Right lobe of liver (tissue), 4 donors: ENCODE measurements at regions not wholly inside any gene's neighbourhood (a gene's known extent, or its start where the extent isn't known, plus 50 kb on each side); places are given as distances from the start of the nearest gene placed in this dataset.

Experiments
- POLR2A ChIP-seq: fragments of 450-650 bp; IDR thresholded peaks from one replicate; pipeline ENCODE4 v1.6.1; 2017; ENCODE audit warnings: antibody characterized with exemption, mild to moderate bottlenecking
- TF ChIP-seq, protein P1 (sequence below), 4 donors: fragments of 200-600 bp in 3 of 4; fragments of 450-650 bp in 1 of 4; IDR thresholded peaks; one replicate each; pipeline versions ENCODE4 v1.5.1 to v1.8.0; 2016 to 2022; ENCODE audit warnings: antibody characterized with exemption in 4 of 4, mild to moderate bottlenecking in 2 of 4
- donor health status: DM: no; HTN: no; CAD: no.
- donor health status: DM: no; HTN: no; CAD: no.
- donor health status: DM: no; HTN: yes; CAD: no.

DNA sequence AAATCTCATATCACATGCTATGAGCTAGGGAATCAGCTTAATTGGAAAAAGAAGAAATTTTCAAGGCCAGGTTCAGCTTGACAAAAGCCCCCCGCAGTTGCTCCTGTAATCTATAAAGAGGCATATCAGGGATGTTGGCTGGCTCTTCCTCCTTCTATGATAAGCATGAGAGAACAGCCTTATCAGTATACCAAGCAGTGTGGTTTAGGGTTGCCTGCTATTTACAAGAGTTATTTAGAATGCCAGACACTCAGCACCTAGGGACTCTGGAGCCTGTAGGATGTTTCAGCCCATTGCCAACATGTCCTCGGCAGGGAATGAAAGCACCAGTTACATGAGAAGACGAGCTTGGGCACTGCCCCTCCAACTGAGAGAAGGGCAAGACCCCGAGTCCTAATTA is 89.5 kb upstream of the TMPO start:
- TF ChIP-seq, protein P1, sequence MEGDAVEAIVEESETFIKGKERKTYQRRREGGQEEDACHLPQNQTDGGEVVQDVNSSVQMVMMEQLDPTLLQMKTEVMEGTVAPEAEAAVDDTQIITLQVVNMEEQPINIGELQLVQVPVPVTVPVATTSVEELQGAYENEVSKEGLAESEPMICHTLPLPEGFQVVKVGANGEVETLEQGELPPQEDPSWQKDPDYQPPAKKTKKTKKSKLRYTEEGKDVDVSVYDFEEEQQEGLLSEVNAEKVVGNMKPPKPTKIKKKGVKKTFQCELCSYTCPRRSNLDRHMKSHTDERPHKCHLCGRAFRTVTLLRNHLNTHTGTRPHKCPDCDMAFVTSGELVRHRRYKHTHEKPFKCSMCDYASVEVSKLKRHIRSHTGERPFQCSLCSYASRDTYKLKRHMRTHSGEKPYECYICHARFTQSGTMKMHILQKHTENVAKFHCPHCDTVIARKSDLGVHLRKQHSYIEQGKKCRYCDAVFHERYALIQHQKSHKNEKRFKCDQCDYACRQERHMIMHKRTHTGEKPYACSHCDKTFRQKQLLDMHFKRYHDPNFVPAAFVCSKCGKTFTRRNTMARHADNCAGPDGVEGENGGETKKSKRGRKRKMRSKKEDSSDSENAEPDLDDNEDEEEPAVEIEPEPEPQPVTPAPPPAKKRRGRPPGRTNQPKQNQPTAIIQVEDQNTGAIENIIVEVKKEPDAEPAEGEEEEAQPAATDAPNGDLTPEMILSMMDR (IDR thresholded peaks at IDR 0.05) = no peak
- TF ChIP-seq POLR2A = no peak
